ENCODE measurements at regions not wholly inside any gene's neighbourhood (a gene's known extent, or its start where the extent isn't known, plus 50 kb on each side); places are given as distances from the start of the nearest gene placed in this dataset.

GRCh38 chr1:87246436-87246835 is 82.2 kb upstream of the LMO4 start:
- H3K4me1 ChIP-seq (replicated peaks; ENCODE audit: insufficient read depth): peaks cover 39% of the 10 kb centered on the region
- H3K27ac ChIP-seq: no peak overlapping the region
- no peaks in the 10 kb centered on the region for H3K79me2 ChIP-seq (ENCODE audit: low read depth)
- no TSS peak for BruUV-seq (replicated peaks)
- H3K9me3 ChIP-seq (ENCODE audit: insufficient read depth, low read depth): peaks cover 7% of the 10 kb centered on the region; the same call in 1 of the 2 replicates
- no peak overlapping the region for H2AFZ ChIP-seq
- H3K9me2 ChIP-seq (ENCODE audit: insufficient read depth): no peaks in the 10 kb centered on the region
- H3K4me3 ChIP-seq: no peak overlapping the region
- H4K20me1 ChIP-seq (ENCODE audit: insufficient read depth): no peaks in the 10 kb centered on the region
- TF ChIP-seq EZH2 (IDR thresholded peaks at IDR 0.05; ENCODE audit: low read depth) (no peak), CTCF (conservative IDR thresholded peaks at IDR 0.05) (no peak)
- ChIA-PET POLR2A (ENCODE audit: unreplicated experiment) (no interaction called here), CTCF (no interaction called here)
- no peaks in the 10 kb centered on the region for H3K27me3 ChIP-seq (ENCODE audit: insufficient read depth, low read depth)
- no peaks in the 10 kb centered on the region for H3K36me3 ChIP-seq (ENCODE audit: low read depth)
- H3F3A ChIP-seq (ENCODE audit: insufficient read depth, low read depth): peaks cover 16% of the 10 kb centered on the region
- intact Hi-C loops (cut with micrococcal nuclease; ENCODE audit: unreplicated experiment): no loop called here
- H3K4me2 ChIP-seq: no peak overlapping the region
- no peak for DNase-seq

DNA sequence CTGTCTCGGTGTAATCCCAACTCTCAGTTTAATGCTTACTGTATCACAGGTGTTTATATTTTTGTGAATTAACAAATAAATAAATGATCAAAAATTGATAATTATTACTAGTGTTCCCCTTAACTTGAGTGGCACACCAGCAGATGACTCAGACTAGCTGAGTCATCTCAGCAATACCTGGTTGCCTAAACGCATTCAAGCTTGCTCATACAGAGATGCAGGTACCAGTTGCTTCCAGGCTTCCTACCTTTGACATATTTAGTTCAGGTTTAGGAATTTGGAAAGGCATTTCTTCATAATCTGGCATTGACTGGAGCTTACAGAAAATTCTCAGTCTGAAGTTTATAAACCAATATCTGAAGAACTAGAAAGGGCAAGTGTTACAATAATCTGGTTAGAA is 78.9 kb upstream of the LMO4 start:
- BruUV-seq (replicated peaks): no TSS peak
- Histone ChIP-seq H3K36me3 (ENCODE audit: low read depth) (no peaks in the 10 kb centered on the region), H3K4me1 (replicated peaks; ENCODE audit: insufficient read depth) (peaks cover 23% of the 10 kb centered on the region), H3K4me2 (peak overlapping the region; percentile 58), H4K20me1 (ENCODE audit: insufficient read depth) (no peaks in the 10 kb centered on the region), H3K79me2 (ENCODE audit: low read depth) (no peaks in the 10 kb centered on the region), H3K9me3 (ENCODE audit: insufficient read depth, low read depth) (peaks cover 12% of the 10 kb centered on the region; the same call in 1 of the 2 replicates), H2AFZ (no peak overlapping the region), H3K4me3 (no peak overlapping the region), H3K9me2 (ENCODE audit: insufficient read depth) (no peaks in the 10 kb centered on the region), H3F3A (ENCODE audit: insufficient read depth, low read depth) (peaks cover 5% of the 10 kb centered on the region), H3K27ac (peak overlapping the region; percentile 70), H3K27me3 (ENCODE audit: insufficient read depth, low read depth) (no peaks in the 10 kb centered on the region)
- ChIA-PET POLR2A (ENCODE audit: unreplicated experiment) (no interaction called here), CTCF (no interaction called here)
- DNase-seq: peak; percentile 30 to 95
- no peak for TF ChIP-seq CTCF (conservative IDR thresholded peaks at IDR 0.05)
- TF ChIP-seq EZH2 (IDR thresholded peaks at IDR 0.05; ENCODE audit: low read depth): no peak
- intact Hi-C loops (cut with micrococcal nuclease; ENCODE audit: unreplicated experiment): no loop called here

GRCh38 chr1:87250336-87250735 is 78.3 kb upstream of the LMO4 start:
- TF ChIP-seq CTCF (conservative IDR thresholded peaks at IDR 0.05) (no peak), EZH2 (IDR thresholded peaks at IDR 0.05; ENCODE audit: low read depth) (no peak)
- Histone ChIP-seq H3K4me3 (no peak overlapping the region), H3K9me3 (ENCODE audit: insufficient read depth, low read depth) (peaks cover 12% of the 10 kb centered on the region; the same call in 1 of the 2 replicates), H3K4me2 (peak overlapping the region; percentile 58), H3K79me2 (ENCODE audit: low read depth) (no peaks in the 10 kb centered on the region), H3K27me3 (ENCODE audit: insufficient read depth, low read depth) (no peaks in the 10 kb centered on the region), H2AFZ (peak overlapping the region; percentile 61), H3K36me3 (ENCODE audit: low read depth) (no peaks in the 10 kb centered on the region), H3K9me2 (ENCODE audit: insufficient read depth) (no peaks in the 10 kb centered on the region), H3F3A (ENCODE audit: insufficient read depth, low read depth) (peaks cover 5% of the 10 kb centered on the region), H3K4me1 (replicated peaks; ENCODE audit: insufficient read depth) (peaks cover 23% of the 10 kb centered on the region), H4K20me1 (ENCODE audit: insufficient read depth) (no peaks in the 10 kb centered on the region), H3K27ac (peak overlapping the region; percentile 70)
- POLR2A ChIA-PET (ENCODE audit: unreplicated experiment): no interaction called here
- CTCF ChIA-PET: no interaction called here
- no peak for DNase-seq
- intact Hi-C loops (cut with micrococcal nuclease; ENCODE audit: unreplicated experiment): no loop called here
- no TSS peak for BruUV-seq (replicated peaks)
